ENCODE measurements at regions not wholly inside any gene's neighbourhood (a gene's known extent, or its start where the extent isn't known, plus 50 kb on each side); places are given as distances from the start of the nearest gene placed in this dataset.

GRCh38 chr9:21744841-21745240 lies 57.6 kb upstream of the MTAP start:
- no peaks in the 10 kb centered on the region for H3K9me3 Mint-ChIP-seq
- ATAC-seq (no peak), DNase-seq (no peak)
- H3K36me3 Mint-ChIP-seq (ENCODE audit: insufficient read depth), result no peaks in the 10 kb centered on the region
- H3K4me1 Mint-ChIP-seq (ENCODE audit: low read depth), result no peaks in the 10 kb centered on the region
- H3K27me3 Mint-ChIP-seq (ENCODE audit: low read depth), result peaks cover 9% of the 10 kb centered on the region
- H3K4me3 Mint-ChIP-seq, result no peak overlapping the region

GRCh38 chr9:21746550-21746949 lies 55.9 kb upstream of the MTAP start:
- H3K36me3 Mint-ChIP-seq (ENCODE audit: insufficient read depth), result no peaks in the 10 kb centered on the region
- ATAC-seq (no peak), DNase-seq (no peak)

GRCh38 chr9:21747175-21747574 lies 55.3 kb upstream of the MTAP start:
- Mint-ChIP-seq H3K36me3 (ENCODE audit: insufficient read depth) (no peaks in the 10 kb centered on the region), H3K27me3 (ENCODE audit: low read depth) (peaks cover 3% of the 10 kb centered on the region), H3K9me3 (no peaks in the 10 kb centered on the region), H3K4me1 (ENCODE audit: low read depth) (no peaks in the 10 kb centered on the region), H3K4me3 (no peak overlapping the region)
- DNase-seq, result no peak
- ATAC-seq, result no peak

More at GRCh38 chr9:21746550-21746949, 55.9 kb upstream of the MTAP start:
- H3K4me1 Mint-ChIP-seq (ENCODE audit: low read depth), result no peaks in the 10 kb centered on the region
- H3K4me3 Mint-ChIP-seq, result no peak overlapping the region
- no peaks in the 10 kb centered on the region for H3K9me3 Mint-ChIP-seq
- peaks cover 9% of the 10 kb centered on the region for H3K27me3 Mint-ChIP-seq (ENCODE audit: low read depth)

- H3K36me3 Mint-ChIP-seq (ENCODE audit: insufficient read depth), result no peaks in the 10 kb centered on the region
- H3K4me1 Mint-ChIP-seq (ENCODE audit: low read depth), result no peaks in the 10 kb centered on the region
- ATAC-seq, result no peak
- H3K4me3 Mint-ChIP-seq, result no peak overlapping the region
- DNase-seq, result no peak
- peaks cover 8% of the 10 kb centered on the region for H3K27me3 Mint-ChIP-seq (ENCODE audit: low read depth)
- H3K9me3 Mint-ChIP-seq, result no peaks in the 10 kb centered on the region
These were observed 52.3 kb upstream of the MTAP start for GRCh38 chr9:21750021-21750735.

- Mint-ChIP-seq H3K36me3 (ENCODE audit: insufficient read depth) (no peaks in the 10 kb centered on the region), H3K4me3 (no peak overlapping the region), H3K9me3 (no peaks in the 10 kb centered on the region), H3K27me3 (ENCODE audit: low read depth) (peaks cover 14% of the 10 kb centered on the region), H3K4me1 (ENCODE audit: low read depth) (no peaks in the 10 kb centered on the region)
- DNase-seq, result no peak
- no peak for ATAC-seq
These were observed 50.4 kb upstream of the MTAP start for GRCh38 chr9:21751998-21752397.
